ENCODE measurements at regions not wholly inside any gene's neighbourhood (a gene's known extent, or its start where the extent isn't known, plus 50 kb on each side); places are given as distances from the start of the nearest gene placed in this dataset.

- no peaks in the 10 kb centered on the region for H3K9me3 ChIP-seq (ENCODE audit: insufficient read depth, low read length)
- no peaks in the 10 kb centered on the region for H3K79me2 ChIP-seq (ENCODE audit: insufficient read depth, low read length)
- H3K27me3 ChIP-seq (ENCODE audit: low read length) = no peaks in the 10 kb centered on the region
- H4K20me1 ChIP-seq (ENCODE audit: low read depth, low read length) = no peaks in the 10 kb centered on the region
- no peak overlapping the region for H2AFZ ChIP-seq (ENCODE audit: low read depth, low read length, severe bottlenecking)
- no peaks in the 10 kb centered on the region for H3F3A ChIP-seq (ENCODE audit: insufficient read depth)
- H3K36me3 ChIP-seq (ENCODE audit: low read length) = no peaks in the 10 kb centered on the region
- H3K9me2 ChIP-seq (replicated peaks; ENCODE audit: insufficient read depth, low read length) = no peaks in the 10 kb centered on the region
- H3K27ac ChIP-seq (ENCODE audit: low read depth, low read length) = no peak overlapping the region
- TF ChIP-seq CTCF (IDR thresholded peaks at IDR 0.05; ENCODE audit: insufficient read depth, low read length, poor library complexity, severe bottlenecking) (no peak), EZH2phosphoT487 (conservative IDR thresholded peaks at IDR 0.05; ENCODE audit: low read length) (no peak)
- no peak overlapping the region for H3K9ac ChIP-seq (ENCODE audit: low read length)
- no peak overlapping the region for H3K4me3 ChIP-seq (ENCODE audit: insufficient read depth, low read length, poor library complexity, severe bottlenecking)
- no peak overlapping the region for H3K4me2 ChIP-seq (ENCODE audit: low read depth, low read length, poor library complexity, severe bottlenecking)
These were observed 798.3 kb downstream of the MAT2B start for GRCh38 chr5:164303646-164304215.

- no peak for TF ChIP-seq EZH2phosphoT487 (conservative IDR thresholded peaks at IDR 0.05; ENCODE audit: low read length)
- TF ChIP-seq CTCF (IDR thresholded peaks at IDR 0.05; ENCODE audit: insufficient read depth, low read length, poor library complexity, severe bottlenecking) = no peak
- Histone ChIP-seq H3K79me2 (ENCODE audit: insufficient read depth, low read length) (no peaks in the 10 kb centered on the region), H3K27ac (ENCODE audit: low read depth, low read length) (no peak overlapping the region), H4K20me1 (ENCODE audit: low read depth, low read length) (no peaks in the 10 kb centered on the region), H3K27me3 (ENCODE audit: low read length) (no peaks in the 10 kb centered on the region), H3K9me2 (replicated peaks; ENCODE audit: insufficient read depth, low read length) (no peaks in the 10 kb centered on the region), H2AFZ (ENCODE audit: low read depth, low read length, severe bottlenecking) (no peak overlapping the region), H3K9me3 (ENCODE audit: insufficient read depth, low read length) (no peaks in the 10 kb centered on the region), H3K4me2 (ENCODE audit: low read depth, low read length, poor library complexity, severe bottlenecking) (no peak overlapping the region), H3K9ac (ENCODE audit: low read length) (no peak overlapping the region), H3F3A (ENCODE audit: insufficient read depth) (no peaks in the 10 kb centered on the region), H3K4me3 (ENCODE audit: insufficient read depth, low read length, poor library complexity, severe bottlenecking) (no peak overlapping the region), H3K36me3 (ENCODE audit: low read length) (no peaks in the 10 kb centered on the region)
These were observed 801.2 kb downstream of the MAT2B start for GRCh38 chr5:164306662-164307061.

- Histone ChIP-seq H3F3A (ENCODE audit: insufficient read depth) (no peaks in the 10 kb centered on the region), H2AFZ (ENCODE audit: low read depth, low read length, severe bottlenecking) (no peak overlapping the region), H3K27ac (ENCODE audit: low read depth, low read length) (no peak overlapping the region), H4K20me1 (ENCODE audit: low read depth, low read length) (no peaks in the 10 kb centered on the region), H3K9ac (ENCODE audit: low read length) (no peak overlapping the region), H3K36me3 (ENCODE audit: low read length) (no peaks in the 10 kb centered on the region), H3K9me2 (replicated peaks; ENCODE audit: insufficient read depth, low read length) (no peaks in the 10 kb centered on the region), H3K4me3 (ENCODE audit: insufficient read depth, low read length, poor library complexity, severe bottlenecking) (no peak overlapping the region), H3K79me2 (ENCODE audit: insufficient read depth, low read length) (no peaks in the 10 kb centered on the region), H3K27me3 (ENCODE audit: low read length) (no peaks in the 10 kb centered on the region), H3K9me3 (ENCODE audit: insufficient read depth, low read length) (no peaks in the 10 kb centered on the region), H3K4me2 (ENCODE audit: low read depth, low read length, poor library complexity, severe bottlenecking) (no peak overlapping the region)
- TF ChIP-seq EZH2phosphoT487 (conservative IDR thresholded peaks at IDR 0.05; ENCODE audit: low read length) (no peak), CTCF (IDR thresholded peaks at IDR 0.05; ENCODE audit: insufficient read depth, low read length, poor library complexity, severe bottlenecking) (no peak)
These were observed 807.4 kb downstream of the MAT2B start for GRCh38 chr5:164312801-164313200.

Data from SU-DHL-6 (cell line).